Neuronal stem cell (in vitro differentiated cells): ENCODE measurements at regions not wholly inside any gene's neighbourhood (a gene's known extent, or its start where the extent isn't known, plus 50 kb on each side); places are given as distances from the start of the nearest gene placed in this dataset.
A peak's percentile ranks its signal among the peaks of the same experiment; 100 is the strongest.
"Not testable (repeated sequence)": the region's sequence is repeated elsewhere in the genome, so short reads cannot be mapped to it uniquely, and the experiment has no call there.

Experiments
- DNase-seq: peaks from one replicate; pipeline ENCODE4 v3.0.0-alpha.2; 2013; ENCODE audit warnings: low spot score
- H2AFZ ChIP-seq: one replicate; pipeline ENCODE4 v1.6.1; 2013; ENCODE audit warnings: mild to moderate bottlenecking, low read length, inconsistent platforms
- H2AK5ac ChIP-seq: 2 replicates; pipeline ENCODE4 v1.6.1; 2013; ENCODE audit warnings: low read depth, mild to moderate bottlenecking, inconsistent platforms, low read length, moderate library complexity, mixed read lengths
- H2BK120ac ChIP-seq: 2 replicates; pipeline ENCODE4 v1.6.1; 2013; ENCODE audit warnings: low read depth, mild to moderate bottlenecking, inconsistent platforms, low read length, moderate library complexity, mixed read lengths
- H2BK12ac ChIP-seq: one replicate; pipeline ENCODE4 v1.6.1; 2013; ENCODE audit warnings: low read length, inconsistent platforms
- H2BK15ac ChIP-seq: 2 replicates; pipeline ENCODE4 v1.6.1; 2013; ENCODE audit warnings: mild to moderate bottlenecking, low read length, inconsistent platforms, mixed read lengths
- H2BK5ac ChIP-seq: one replicate; pipeline ENCODE4 v1.6.1; 2013; ENCODE audit warnings: inconsistent platforms, mild to moderate bottlenecking, low read length, moderate library complexity
- H3K14ac ChIP-seq: one replicate; pipeline ENCODE4 v1.6.1; 2013; ENCODE audit warnings: low read length, inconsistent platforms
- H3K18ac ChIP-seq: 2 replicates; pipeline ENCODE4 v1.6.1; 2013; ENCODE audit warnings: low read length, inconsistent platforms
- H3K23ac ChIP-seq: 2 replicates; pipeline ENCODE4 v1.6.1; 2013; ENCODE audit warnings: low read depth, mild to moderate bottlenecking, mixed read lengths, low read length, inconsistent platforms; ENCODE audit not compliant: poor library complexity
- H3K27ac ChIP-seq: replicated peaks from 3 replicates; pipeline ENCODE4 v1.5.1; 2013; ENCODE audit warnings: low read length, inconsistent platforms
- H3K27me3 ChIP-seq, 3 experiments: 2 replicates each; pipeline ENCODE4 v1.6.1; 2013; ENCODE audit warnings: low read length in 3 of 3, mild to moderate bottlenecking in 2 of 3, inconsistent platforms in 1 of 3, low read depth in 1 of 3, mixed read lengths in 1 of 3, moderate library complexity in 1 of 3; ENCODE audit not compliant: control insufficient read depth in 3 of 3, insufficient read depth in 3 of 3
- H3K36me3 ChIP-seq, 2 donors: replicated peaks in 1 of 2; 2 replicates each; pipeline ENCODE4 v1.6.1; 2013; ENCODE audit warnings: low read length in 2 of 2; ENCODE audit not compliant: control insufficient read depth in 2 of 2, insufficient read depth in 2 of 2
- H3K4ac ChIP-seq: 2 replicates; pipeline ENCODE4 v1.6.1; 2013; ENCODE audit warnings: inconsistent platforms, mild to moderate bottlenecking, low read length, moderate library complexity
- H3K4me1 ChIP-seq, 2 donors: 1 replicate in 1 of 2; 2 replicates in 1 of 2; pipeline ENCODE4 v1.6.1; 2013; ENCODE audit warnings: low read length in 2 of 2, low read depth in 1 of 2; ENCODE audit not compliant: control insufficient read depth in 2 of 2, insufficient read depth in 1 of 2
- H3K4me2 ChIP-seq: one replicate; pipeline ENCODE4 v1.6.1; 2013; ENCODE audit warnings: mild to moderate bottlenecking, low read length, inconsistent platforms; ENCODE audit not compliant: insufficient read depth, poor library complexity, severe bottlenecking
- H3K4me3 ChIP-seq, 2 donors: 2 replicates each; pipeline ENCODE4 v1.5.1; 2013; ENCODE audit warnings: low read length in 2 of 2, mild to moderate bottlenecking in 2 of 2, inconsistent platforms in 1 of 2, moderate library complexity in 1 of 2
- H3K79me1 ChIP-seq: one replicate; pipeline ENCODE4 v1.6.1; 2013; ENCODE audit warnings: low read depth, mild to moderate bottlenecking, inconsistent platforms, low read length, moderate library complexity
- H3K9ac ChIP-seq: one replicate; pipeline ENCODE4 v1.6.1; 2013; ENCODE audit warnings: mild to moderate bottlenecking, low read depth, low read length, inconsistent platforms; ENCODE audit not compliant: poor library complexity
- H3K9me3 ChIP-seq, 2 donors: replicated peaks in 1 of 2; 2 replicates each; pipeline versions ENCODE3 to v1.6.1; 2013; ENCODE audit warnings: low read length in 2 of 2, mild to moderate bottlenecking in 2 of 2, inconsistent platforms in 1 of 2, low read depth in 1 of 2, mixed read lengths in 1 of 2, moderate library complexity in 1 of 2; ENCODE audit not compliant: control insufficient read depth in 2 of 2, insufficient read depth in 1 of 2
- H4K8ac ChIP-seq: one replicate; pipeline ENCODE4 v1.6.1; 2013; ENCODE audit warnings: low read depth, mild to moderate bottlenecking, inconsistent platforms, low read length, moderate library complexity
- H4K91ac ChIP-seq: one replicate; pipeline ENCODE4 v1.6.1; 2013; ENCODE audit warnings: low read length, low read depth, mild to moderate bottlenecking, inconsistent platforms; ENCODE audit not compliant: poor library complexity
- WGBS, 2 donors: extraction: QIAGEN DNeasy Blood & Tissue Kit; methylation state at CpG; one replicate each; pipeline ENCODE4 v1.1.7; 2013; ENCODE audit warnings: missing lambda C conversion rate in 2 of 2, mixed read lengths in 1 of 2; ENCODE audit not compliant: insufficient read length in 2 of 2, insufficient replicate concordance in 1 of 2; ENCODE audit errors: extremely low coverage in 2 of 2; 5-methylcytosine and 5-hydroxymethylcytosine counted together

GRCh38 chr4:27813226-27813625 is 952.6 kb downstream of the STIM2 start:
- H3K9ac ChIP-seq = not testable (repeated sequence)

GRCh38 chr4:27813699-27814425 is 953.2 kb downstream of the STIM2 start:
- not testable (repeated sequence) for H3K9me3 ChIP-seq, H3K23ac ChIP-seq, H3K4me3 ChIP-seq, H3K27me3 ChIP-seq, H2AFZ ChIP-seq, H3K27ac ChIP-seq, DNase-seq, H3K79me1 ChIP-seq, H3K9ac ChIP-seq, H2BK12ac ChIP-seq, H2AK5ac ChIP-seq, H3K36me3 ChIP-seq, H2BK5ac ChIP-seq, H2BK15ac ChIP-seq, H3K18ac ChIP-seq, H4K8ac ChIP-seq, H3K4ac ChIP-seq, H4K91ac ChIP-seq, H3K14ac ChIP-seq, H3K4me2 ChIP-seq, H3K4me1 ChIP-seq, H2BK120ac ChIP-seq
- no CpG with 5 or more reads among the region's 18 CpGs for WGBS, 2 donors

More at GRCh38 chr4:27813226-27813625, 952.6 kb downstream of the STIM2 start:
- peak overlapping the region; percentile 58 for H2AFZ ChIP-seq
- not testable (repeated sequence) for H2BK15ac ChIP-seq, H3K4me2 ChIP-seq, H3K79me1 ChIP-seq, H3K4me3 ChIP-seq, H2AK5ac ChIP-seq, H3K27ac ChIP-seq, H3K4me1 ChIP-seq, H3K27me3 ChIP-seq, H3K23ac ChIP-seq, H3K4ac ChIP-seq, H2BK12ac ChIP-seq, H3K14ac ChIP-seq, H4K91ac ChIP-seq, H2BK120ac ChIP-seq, H3K36me3 ChIP-seq, H3K18ac ChIP-seq, DNase-seq, H2BK5ac ChIP-seq, H3K9me3 ChIP-seq, H4K8ac ChIP-seq
- no CpG with 5 or more reads among the region's 6 CpGs for WGBS, 2 donors

DNA sequence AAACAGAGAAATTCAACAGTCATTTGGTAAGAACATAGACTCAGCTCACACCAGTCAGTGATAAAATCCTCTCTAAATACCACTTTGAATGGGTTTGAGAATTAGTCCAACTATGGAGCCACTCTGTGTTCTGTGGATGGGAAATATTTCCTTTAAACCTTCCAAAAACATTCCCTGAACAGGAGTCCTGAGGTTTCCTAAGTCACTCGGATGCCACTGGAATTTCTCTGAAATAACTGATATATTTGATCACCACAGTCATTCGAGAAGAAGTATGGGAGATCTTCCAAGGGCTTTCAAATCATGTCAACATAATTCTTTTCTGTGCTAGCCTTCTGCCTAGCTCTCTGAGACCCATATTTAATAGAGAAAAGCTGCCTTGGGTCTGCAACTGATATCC is 958.6 kb downstream of the STIM2 start:
- H2BK5ac ChIP-seq = no peak overlapping the region
- no peak overlapping the region for H3K14ac ChIP-seq
- no peak overlapping the region for H3K9ac ChIP-seq
- H3K23ac ChIP-seq = no peak overlapping the region
- H3K9me3 ChIP-seq = peaks cover 0 to 6% of the 10 kb centered on the region in 2 donors
- H3K27me3 ChIP-seq = no peaks in the 10 kb centered on the region
- WGBS, 2 donors = no CpG with 5 or more reads among the region's 2 CpGs
- H3K27ac ChIP-seq = no peak overlapping the region
- H2AFZ ChIP-seq = no peak overlapping the region
- no peak overlapping the region for H2BK12ac ChIP-seq
- no peak overlapping the region for H3K4me3 ChIP-seq
- H4K8ac ChIP-seq = no peak overlapping the region
- no peak overlapping the region for H3K4ac ChIP-seq
- H3K36me3 ChIP-seq = no peaks in the 10 kb centered on the region
- H2BK120ac ChIP-seq = no peak overlapping the region
- H3K4me2 ChIP-seq = no peak overlapping the region
- no peak for DNase-seq
- H3K4me1 ChIP-seq = no peaks in the 10 kb centered on the region
- H4K91ac ChIP-seq = no peak overlapping the region
- H3K18ac ChIP-seq = no peak overlapping the region
- no peaks in the 10 kb centered on the region for H3K79me1 ChIP-seq
- no peak overlapping the region for H2BK15ac ChIP-seq
- H2AK5ac ChIP-seq = no peak overlapping the region

DNA sequence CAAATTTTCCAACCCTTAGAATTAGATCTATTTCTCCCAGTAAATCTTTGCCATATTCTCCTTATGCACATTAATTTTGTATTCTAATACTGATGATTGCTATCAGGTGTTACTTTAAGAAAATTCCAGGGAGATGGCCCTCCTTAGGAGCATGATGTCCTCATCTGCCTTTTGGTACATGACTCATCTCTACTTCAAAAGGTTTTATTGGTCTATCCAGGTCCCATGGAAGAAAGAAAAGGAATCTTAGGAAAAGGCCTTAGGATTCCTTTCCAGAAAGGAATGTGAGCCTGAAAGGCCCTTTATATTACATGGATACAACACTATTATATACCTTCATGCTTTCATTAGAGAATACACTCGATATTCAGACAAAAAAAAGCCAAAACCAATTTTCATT is 968.2 kb downstream of the STIM2 start:
- Histone ChIP-seq H2AFZ (no peak overlapping the region), H3K27ac (no peak overlapping the region), H3K14ac (no peak overlapping the region), H4K91ac (no peak overlapping the region), H2BK5ac (no peak overlapping the region), H4K8ac (no peak overlapping the region), H3K4ac (no peak overlapping the region), H2BK12ac (no peak overlapping the region), H3K4me2 (no peak overlapping the region), H3K9ac (no peak overlapping the region), H2AK5ac (no peak overlapping the region), H3K18ac (no peak overlapping the region), H3K27me3 (no peaks in the 10 kb centered on the region), H3K79me1 (no peaks in the 10 kb centered on the region), H3K4me1 (no peaks in the 10 kb centered on the region), H3K23ac (no peak overlapping the region), H3K4me3 (no peak overlapping the region), H2BK15ac (no peak overlapping the region), H2BK120ac (no peak overlapping the region), H3K36me3 (no peaks in the 10 kb centered on the region), H3K9me3 (no peaks in the 10 kb centered on the region)
- WGBS, 2 donors = no CpG with 5 or more reads among the region's 1 CpG
- DNase-seq = no peak
